ENCODE measurements at regions not wholly inside any gene's neighbourhood (a gene's known extent, or its start where the extent isn't known, plus 50 kb on each side); places are given as distances from the start of the nearest gene placed in this dataset.
"Not testable (repeated sequence)": the region's sequence is repeated elsewhere in the genome, so short reads cannot be mapped to it uniquely, and the experiment has no call there.

DNA sequence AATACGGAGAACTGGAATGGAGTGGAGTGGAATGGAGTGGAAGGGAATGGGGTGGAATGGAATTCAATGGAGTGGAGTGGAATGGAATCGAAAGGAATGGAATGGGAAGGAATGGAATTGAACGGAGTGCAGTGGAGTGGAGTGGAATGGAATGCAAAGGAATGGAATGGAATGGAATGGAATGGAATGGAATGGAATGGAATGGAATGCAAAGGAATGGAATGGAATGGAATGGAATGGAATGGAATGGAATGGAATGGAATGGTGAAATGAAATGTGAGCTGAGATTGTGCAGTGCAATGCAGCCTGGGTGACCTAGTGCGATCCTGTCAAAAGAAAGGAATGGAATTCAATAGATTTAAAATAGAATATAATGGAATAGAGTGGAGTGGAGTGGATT, 357.3 kb upstream of the WSB1 start:
- DNase-seq (ENCODE audit: low read depth, low spot score), result not testable (repeated sequence)

DNA sequence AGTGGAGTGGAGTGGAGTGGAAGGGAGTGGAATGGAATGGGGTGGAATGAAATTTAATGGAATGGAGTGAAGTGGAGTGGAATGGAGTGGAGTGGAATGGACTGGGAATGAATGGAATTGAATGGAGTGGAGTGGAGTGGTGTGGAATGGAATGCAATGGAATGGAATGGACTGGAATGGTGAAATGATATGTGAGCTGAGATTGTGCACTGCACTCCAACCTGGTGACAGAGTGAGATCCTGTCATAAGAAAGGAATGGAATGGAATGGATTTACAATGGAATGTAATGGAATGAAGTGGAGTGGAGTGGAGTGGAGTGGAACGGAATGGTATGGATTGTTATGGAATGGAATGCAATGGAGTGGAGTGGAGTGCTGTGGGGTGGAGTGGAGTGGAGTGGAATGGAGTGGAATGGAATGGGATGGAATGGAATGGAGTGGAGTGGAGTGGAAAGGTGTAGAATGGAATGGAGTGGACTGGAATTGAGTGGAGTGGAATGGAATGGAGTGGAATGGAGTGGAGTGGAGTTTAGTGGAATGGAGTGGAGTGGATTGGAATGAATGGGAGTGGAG, 356.1 kb upstream of the WSB1 start:
- DNase-seq (ENCODE audit: low read depth, low spot score), result not testable (repeated sequence)

DNA sequence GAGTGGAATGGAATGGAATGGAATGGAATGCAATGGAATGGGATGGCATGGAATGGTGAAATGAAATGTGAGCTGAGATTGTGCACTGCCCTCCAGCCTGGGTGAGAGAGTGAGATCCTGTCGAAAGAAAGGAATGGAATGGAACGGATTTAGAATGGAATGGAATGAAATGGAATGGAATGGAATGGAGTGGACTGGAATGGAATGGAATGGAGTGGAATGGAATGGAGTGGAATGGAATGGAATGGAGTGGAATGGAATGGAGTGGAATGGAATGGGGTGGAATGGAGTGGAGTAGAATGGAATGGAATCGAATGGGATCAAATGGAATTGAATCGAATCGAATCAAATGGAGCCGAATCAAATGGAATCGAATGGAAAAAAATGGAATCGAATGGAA, 354.2 kb upstream of the WSB1 start:
- DNase-seq (ENCODE audit: low read depth, low spot score), result not testable (repeated sequence)

DNA sequence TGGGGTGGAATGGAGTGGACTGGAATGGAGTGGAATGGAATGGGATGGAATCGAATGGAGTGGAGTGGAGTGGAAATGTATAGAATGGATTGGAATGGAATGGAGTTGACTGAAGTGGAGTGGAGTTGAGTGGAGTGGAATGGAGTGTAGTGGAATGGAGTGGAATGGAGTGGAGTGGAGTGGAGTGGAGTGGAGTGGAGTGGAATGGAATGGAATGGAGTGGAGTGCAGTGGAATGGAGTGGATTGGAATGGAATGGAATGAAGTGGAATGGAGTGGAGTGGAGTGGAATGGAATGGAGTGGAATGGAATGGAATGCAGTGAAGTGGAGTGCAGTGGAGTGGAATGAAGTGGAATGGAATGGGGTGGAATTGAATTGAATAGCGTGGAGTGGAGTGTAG, 353.3 kb upstream of the WSB1 start:
- DNase-seq (ENCODE audit: low read depth, low spot score), result not testable (repeated sequence)

DNA sequence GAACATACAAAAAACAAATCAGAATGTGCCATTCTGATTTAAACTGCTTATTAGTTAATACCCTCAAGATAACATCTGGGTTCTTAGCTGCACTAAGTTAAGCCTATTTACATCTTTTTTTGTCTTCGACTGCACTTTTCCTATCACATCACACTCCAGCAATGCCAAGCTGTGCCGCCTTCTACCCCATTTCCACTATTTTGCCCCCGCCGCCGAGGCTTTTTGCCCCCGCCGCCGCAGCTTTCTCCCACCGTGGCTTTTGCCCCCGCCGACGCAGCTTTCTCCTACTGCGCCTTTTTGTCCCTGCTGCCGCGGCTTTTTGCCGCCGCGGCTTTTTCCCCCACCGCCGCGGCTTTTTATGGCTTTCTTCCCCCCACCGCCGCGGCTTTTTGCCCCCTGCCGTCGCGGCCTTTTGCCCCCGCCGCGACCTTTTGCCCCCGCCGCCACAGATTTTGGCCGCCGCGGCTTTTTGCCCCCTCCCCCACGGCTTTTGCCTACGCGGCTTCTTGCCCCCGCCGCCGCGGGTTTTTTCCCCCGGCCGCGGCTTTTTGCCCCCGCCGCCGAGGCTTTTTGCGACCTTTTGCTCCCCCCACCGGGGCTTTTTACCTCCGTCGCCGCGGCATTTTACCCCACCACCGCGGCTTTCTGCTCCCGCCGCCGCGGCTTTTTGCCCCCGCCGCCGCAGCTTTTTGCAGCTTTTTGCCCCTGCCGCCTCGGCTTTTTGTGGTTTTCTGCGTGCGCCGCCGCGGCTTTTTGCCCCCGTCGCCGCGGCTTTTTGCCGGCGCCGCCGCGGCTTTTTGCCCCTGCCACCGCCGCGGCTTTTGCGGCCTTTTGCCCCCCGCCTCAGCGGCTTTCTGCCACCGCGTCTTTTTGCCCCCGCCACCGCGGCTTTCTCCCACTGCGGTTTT, 331.4 kb upstream of the WSB1 start:
- no peak for DNase-seq (ENCODE audit: low read depth, low spot score)

DNA sequence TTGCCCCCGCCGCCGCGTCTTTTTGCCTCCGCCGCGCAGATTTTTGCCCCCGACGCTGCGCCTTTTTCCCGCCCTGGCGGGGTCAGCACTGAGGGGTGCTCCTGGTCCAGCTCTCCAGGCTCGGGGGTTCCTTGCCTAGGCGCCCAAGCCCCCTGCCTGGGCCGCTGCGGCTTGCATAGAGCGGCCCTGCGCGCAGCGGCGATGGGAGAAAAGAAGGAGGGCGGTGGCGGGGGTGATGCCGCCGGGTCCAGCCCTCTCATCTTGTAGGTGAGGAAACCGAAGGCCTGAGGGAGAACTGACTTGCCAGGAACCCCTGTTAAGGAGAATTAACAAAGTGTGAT, 330.8 kb upstream of the WSB1 start:
- no peak for DNase-seq (ENCODE audit: low read depth, low spot score)

DNA sequence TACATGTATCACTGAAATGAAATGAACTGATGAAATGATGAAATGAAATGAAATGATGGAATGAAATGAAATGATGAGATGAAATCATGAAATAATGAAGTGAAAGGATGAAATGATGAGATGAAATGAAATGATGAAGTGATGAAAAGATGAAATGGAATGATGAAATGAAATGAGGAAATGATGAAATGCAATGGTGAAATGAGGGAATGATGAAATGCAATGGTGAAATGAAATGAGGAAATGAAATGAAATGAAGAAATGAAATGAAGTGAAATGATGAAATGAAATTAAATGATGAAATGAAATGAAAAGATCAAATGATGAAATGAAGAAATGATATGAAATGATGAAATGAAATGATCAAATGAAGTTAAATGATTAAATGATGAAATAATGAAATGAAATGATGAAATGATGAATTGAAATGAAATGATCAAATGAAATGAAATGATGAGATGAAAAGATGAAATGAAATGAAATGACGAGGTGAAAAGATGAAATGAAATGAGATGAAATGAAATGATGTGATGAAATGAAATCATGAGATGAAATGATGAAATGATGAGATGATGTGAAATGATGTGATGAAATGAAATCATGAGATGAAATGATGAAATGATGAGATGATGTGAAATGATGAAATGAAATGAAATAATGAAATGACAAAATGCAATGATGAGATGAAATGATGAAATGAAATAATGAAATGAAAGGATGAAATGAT, 327.9 kb upstream of the WSB1 start:
- DNase-seq (ENCODE audit: low read depth, low spot score), result not testable (repeated sequence)

DNA sequence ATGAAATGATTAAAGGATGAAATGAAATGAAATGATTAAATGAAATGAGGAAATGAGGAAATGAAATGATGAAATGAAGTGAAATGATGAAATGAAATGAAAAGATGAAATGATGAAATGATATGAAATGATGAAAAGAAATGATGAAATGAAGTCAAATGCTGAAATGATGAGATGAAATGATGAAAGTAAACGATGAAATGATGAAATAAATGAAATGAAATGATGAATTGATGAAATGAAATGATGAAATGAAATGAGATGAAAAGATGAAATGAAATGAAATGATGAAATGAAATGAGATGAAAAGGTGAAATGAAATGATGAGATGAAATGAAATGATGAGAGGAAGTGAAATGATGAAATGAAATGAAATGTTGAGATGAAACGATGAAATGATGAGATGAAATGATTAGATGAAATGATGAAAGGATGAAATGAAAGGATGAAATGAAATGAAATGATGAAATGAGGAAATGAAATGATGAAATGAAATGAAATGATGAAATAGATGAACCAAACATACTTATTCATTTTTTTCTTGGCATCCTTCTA, 327.2 kb upstream of the WSB1 start:
- not testable (repeated sequence) for DNase-seq (ENCODE audit: low read depth, low spot score)

DNA sequence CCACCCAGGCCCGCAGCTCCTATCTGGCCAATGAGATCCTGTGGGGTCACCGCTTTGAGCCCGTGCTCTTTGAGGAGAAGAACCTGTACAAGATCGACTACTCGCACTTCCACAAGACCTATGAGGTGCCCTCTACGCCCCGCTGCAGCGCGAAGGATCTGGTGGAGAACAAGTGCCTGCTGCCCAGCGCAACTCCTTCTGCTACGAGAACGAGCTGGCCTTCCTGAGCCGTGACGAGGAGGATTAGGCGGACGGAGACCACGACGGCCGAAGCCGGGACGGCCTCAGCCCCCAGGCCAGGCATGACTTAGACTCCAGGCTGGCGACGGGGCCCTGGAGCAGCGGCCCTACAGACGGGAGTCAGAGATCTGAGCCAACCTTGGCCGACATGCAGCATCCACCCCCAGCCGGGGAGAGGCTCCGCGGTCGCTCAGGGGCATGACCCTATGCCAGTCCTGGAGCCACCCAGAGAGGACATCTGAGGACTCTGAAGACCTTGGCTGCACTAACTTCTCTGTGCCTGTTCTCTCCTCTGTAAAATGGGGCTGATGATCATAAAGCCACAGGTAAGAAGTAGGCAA, 312.0 kb upstream of the WSB1 start:
- not testable (repeated sequence) for DNase-seq (ENCODE audit: low read depth, low spot score)

DNA sequence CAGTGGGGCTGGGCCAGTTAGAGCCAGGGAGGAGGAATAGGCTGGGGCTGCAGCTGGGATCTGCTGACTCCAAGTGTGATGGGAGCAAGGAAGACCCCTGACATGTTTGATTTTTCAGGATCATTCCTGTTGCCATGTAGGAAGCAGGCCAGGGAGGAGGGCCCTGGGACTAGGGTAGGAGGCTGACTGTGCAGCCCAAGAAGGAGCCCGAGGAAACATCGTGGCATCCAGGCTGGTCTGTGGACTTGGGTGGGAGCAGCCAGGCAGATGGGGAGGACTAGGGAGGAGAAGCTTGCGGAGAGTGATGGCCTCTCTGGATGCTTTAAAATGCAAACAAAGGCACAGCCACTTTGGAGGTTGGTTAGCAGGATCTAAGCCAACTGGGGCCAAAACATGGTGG, 311.4 kb upstream of the WSB1 start:
- not testable (repeated sequence) for DNase-seq (ENCODE audit: low read depth, low spot score)

DNA sequence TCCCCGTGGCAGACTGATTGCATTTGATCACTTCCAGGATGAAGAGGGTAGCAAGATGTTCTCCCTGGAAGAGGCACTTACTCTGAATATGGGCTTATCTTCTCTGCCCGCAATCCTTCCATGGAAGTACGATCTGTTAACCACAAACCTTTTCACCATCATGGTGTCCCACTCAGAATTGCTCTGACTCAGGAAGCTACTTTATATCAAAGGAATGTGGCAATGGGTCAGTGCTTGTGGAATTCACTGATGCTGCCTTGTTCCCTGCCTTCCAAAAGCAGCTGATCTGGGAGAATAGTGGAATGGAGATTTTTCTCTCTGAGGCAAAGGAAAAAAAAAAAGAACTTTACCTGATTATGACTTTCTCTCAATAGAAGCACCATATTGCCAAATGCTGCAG, 306.1 kb upstream of the WSB1 start:
- DNase-seq (ENCODE audit: low read depth, low spot score), result not testable (repeated sequence)

DNA sequence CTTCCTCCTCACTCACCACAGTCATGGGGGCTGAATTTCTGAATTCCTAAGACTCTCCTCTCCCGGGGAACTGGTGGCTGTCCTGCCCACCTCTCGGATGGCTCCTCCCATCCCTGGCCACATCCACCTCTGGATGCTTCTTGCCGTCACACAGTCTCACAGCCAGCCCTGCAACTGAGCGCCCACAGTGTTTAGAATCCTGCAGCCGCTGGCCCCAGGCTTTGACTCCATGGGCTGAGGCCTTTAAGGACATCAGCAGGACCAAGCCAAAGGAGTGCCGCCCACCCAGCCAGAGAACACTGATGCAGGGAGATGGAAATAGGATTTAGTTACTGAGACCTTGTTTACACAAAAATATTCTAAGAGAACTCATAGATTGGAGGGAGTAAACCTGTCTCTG, 299.3 kb upstream of the WSB1 start:
- DNase-seq (ENCODE audit: low read depth, low spot score), result not testable (repeated sequence)

DNA sequence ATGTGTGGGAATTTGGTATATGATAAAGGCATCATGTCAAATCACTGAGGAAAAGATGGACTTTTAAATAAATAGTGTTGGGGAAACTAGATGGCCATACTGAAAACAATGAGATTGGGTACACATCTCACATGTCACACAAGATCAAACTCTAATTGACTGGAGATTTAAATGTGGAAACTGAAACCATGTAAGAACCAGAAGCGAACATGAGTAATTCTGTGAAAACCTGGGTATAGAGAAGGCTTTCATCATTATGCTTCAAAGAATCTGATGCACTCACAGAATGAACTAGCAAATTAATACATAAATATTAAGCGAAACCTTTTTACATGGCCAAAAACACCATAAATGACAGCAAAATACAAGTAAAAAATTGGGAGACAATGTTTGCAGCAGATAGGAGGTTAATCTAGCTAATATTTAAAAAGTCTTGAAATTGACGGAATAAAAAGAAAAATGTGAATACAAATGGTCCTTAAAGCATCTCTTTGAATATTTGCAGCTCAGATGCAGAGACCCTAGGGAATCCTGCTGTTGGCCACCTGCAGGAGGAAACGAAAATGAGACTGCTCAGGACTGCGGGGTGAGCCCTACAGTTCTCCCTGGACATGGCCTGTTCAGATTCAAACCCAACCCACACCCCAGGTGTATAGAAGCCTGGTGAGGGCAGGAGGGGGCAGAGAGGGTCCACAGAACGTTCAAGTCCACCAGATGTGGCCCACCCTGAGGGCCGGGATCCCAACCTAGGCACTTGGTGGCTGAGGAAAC, 297.6 kb upstream of the WSB1 start:
- DNase-seq (ENCODE audit: low read depth, low spot score), result not testable (repeated sequence)

DNA sequence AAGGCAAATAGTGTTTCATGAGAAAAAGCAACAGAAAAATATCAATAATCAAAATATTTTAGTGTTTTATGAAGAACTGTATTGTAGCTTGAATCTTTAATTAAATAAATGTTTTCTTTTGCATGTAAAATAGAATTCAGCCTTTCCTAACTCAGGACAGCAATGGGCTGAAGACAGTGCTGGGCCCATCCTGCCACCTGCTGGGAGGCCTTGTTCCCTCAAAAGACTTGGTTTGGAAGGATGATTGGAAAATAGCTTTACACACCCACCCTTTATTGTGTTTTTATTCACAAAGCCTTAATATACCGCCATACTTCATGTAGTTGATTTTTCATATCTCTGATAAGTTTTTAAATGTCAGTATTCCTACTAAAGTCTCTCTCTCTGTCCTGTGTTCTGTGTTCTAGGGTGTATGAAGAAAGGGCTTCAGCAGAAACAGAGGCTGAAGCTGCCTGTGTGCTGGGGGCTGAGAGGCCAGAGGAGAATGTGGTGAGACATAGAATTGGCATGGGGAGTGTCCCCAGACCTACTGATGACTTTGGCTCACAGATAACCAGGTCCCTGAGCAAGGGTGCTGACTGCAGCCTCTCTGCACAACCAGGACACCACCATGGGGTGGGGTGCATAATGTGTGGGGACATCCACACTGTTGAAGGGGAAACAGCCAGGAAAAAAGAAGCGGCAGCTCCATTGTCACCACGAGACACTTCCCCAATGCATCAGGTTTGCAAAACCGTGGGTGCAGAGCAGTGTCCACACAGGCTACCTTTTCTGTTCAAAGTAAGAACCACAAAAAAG, 286.0 kb upstream of the WSB1 start:
- not testable (repeated sequence) for DNase-seq (ENCODE audit: low read depth, low spot score)

DNA sequence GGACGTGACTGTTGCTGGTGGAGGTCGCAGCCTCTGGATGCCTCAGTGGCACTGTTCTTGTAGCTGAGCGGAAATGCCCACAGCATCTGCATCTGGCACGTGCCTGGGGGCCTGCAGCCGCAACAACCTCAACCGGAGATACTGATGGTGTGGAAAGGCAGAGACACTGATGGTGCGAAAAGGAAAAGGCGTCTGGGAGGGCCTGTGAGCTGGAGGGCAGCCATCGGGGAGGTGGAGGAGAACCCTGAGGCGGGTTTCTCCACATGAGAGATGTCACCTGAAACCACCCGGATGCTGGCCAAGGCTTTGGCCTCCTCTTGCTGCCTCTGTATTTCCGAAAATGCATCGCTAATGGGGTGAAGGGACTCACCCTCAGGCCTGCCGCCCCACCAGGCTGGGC, 284.8 kb upstream of the WSB1 start:
- DNase-seq (ENCODE audit: low read depth, low spot score), result no peak

DNA sequence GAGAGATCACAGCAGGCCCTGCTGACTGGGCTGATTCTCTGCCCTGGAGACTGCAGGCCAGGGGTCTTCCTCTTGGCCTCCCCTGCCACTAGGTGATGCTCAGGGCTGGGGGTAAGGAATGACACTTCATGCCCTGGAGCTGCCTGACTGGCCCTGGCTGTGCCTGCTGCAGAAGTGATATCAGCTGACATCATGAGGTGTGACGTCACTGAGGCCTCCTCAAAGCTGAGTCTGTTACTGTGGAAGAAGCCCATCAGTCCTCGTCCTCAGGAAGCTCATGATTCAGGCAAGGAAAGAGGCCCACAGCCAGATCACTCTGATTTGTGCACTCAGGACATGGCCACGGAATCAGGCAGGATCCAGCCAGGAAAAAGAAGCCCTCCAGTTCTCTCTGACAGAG, 283.8 kb upstream of the WSB1 start:
- DNase-seq (ENCODE audit: low read depth, low spot score), result not testable (repeated sequence)

DNA sequence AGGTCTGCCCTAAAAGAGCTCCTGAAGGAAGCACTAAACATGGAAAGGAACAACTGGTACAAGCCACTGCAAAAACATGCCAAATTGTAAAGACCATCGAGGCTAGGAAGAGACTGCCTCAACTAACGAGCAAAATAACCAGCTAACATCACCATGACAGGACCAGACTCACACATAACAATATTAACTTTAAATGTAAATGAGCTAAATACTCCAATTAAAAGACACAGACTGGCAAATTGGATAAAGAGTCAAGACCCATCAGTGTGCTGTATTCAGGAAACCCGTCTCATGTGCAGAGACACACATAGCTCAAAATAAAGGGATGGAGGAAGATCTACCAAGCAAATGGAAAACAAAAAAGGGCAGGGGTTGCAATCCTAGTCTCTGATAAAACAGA, 263.4 kb upstream of the WSB1 start:
- DNase-seq (ENCODE audit: low read depth, low spot score), result not testable (repeated sequence)

DNA sequence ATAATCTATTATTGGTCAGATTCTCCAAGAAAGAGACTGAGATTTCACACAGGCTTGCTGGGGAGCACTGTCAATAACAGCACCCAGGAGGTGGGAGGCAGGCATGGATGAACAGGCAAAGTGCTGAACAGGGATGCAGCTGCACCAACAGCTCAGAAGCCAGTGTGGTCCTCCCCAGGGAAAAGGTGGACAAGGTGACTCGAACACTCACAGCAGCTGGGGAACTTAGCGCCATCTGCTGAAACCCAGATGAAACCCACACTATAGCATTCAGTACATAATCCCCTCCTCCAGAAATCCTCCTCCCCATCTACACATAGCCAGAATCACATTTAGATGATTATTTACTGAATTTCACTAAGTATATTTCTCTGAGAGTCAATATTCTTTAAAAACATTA, 255.2 kb upstream of the WSB1 start:
- DNase-seq (ENCODE audit: low read depth, low spot score), result no peak

DNA sequence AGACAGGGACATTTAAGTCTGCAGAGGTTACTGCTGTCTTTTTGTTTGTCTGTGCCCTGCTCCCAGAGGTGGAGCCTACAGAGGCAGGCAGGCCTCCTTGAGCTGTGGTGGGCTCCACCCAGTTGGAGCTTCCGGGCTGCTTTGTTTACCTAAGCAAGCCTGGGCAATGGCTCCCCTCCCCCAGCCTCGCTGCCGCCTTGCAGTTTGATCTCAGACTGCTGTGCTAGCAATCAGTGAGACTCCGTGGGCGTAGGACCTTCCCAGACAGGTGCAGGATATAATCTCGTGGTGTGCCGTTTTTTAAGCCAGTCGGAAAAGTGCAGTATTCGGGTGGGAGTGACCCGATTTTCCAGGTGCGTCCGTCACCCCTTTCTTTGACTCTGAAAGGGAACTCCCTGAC, 248.9 kb upstream of the WSB1 start:
- DNase-seq (ENCODE audit: low read depth, low spot score), result not testable (repeated sequence)

DNA sequence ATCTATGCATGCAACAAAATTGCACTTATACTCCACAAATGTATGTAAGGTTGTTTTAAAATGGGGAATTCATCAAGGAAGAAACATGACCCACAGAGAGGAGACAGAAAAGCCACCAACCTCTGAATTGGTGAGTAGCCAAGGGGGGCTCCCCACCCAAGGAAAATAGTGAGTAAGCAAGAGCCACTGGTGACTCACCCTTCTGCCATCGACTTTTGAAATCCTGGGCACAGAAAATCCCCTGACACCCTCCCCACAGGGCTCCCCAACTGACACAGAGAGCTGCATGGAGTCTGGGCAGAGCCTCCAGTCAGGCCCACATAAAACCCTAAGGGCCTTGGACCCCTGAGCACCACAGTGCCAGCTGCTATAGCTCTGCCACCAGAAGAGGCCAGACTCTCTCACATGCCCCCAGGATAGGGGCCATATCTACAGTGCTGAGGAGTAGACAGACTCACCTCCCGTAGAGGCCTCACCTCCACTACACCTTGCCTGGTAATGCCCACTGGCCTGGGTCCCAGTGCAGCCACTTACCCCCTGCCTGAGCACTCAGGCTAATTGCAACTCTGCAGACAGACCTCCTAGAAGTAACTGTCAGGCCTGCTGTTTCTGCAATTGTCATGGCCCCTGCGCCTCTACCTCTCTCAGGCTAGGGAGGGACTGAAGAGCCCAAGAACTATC, 244.7 kb upstream of the WSB1 start:
- no peak for DNase-seq (ENCODE audit: low read depth, low spot score)
